ENCODE measurements at regions not wholly inside any gene's neighbourhood (a gene's known extent, or its start where the extent isn't known, plus 50 kb on each side); places are given as distances from the start of the nearest gene placed in this dataset.

DNA sequence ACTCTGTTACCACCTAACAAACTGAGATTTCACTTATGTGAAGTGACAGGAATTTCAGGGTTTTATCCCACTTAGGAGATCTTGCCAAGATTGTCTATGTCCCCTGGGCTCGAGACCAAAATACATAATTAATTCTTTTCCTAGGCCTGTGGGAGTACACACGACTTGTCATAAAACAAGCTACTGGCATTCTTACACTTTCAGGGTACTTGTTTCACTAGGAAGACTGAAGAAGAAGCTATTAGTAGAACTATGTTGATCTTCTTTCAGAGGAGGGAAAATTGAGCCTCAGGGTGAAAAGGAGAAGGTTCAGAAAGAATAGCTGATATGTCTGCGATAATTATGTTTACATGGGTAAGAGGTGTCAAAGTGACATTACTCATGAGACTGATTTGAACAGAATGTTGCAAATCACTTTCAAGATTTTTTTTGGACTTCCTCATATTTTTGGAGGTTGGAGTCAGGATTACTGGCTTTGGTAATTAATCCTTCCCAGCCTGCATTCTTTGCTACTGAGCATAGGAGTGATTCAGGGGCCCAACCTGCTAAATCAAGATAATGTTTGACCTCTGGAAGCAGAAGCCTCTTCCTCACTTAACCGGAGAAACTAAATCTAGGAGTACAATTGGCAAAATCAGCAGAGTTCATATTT, 240.0 kb upstream of the NT5C1B start:
- no peak for TF ChIP-seq RAD21 (CRISPR knock-in tag; conservative IDR thresholded peaks at IDR 0.05 in 1 of 2, IDR thresholded peaks at IDR 0.05 in 1 of 2)
- TF ChIP-seq HDGF (IDR thresholded peaks at IDR 0.05) = no peak
- TF ChIP-seq ZNF174 (CRISPR knock-in tag; IDR thresholded peaks at IDR 0.05) = no peak
- TF ChIP-seq MEF2D (tag; conservative IDR thresholded peaks at IDR 0.05; ENCODE audit: low read depth) = no peak
- TF ChIP-seq, protein P1, sequence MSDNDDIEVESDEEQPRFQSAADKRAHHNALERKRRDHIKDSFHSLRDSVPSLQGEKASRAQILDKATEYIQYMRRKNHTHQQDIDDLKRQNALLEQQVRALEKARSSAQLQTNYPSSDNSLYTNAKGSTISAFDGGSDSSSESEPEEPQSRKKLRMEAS (CRISPR knock-in tag; IDR thresholded peaks at IDR 0.05) = no peak
- no peak for TF ChIP-seq RFX5 (IDR thresholded peaks at IDR 0.05; ENCODE audit: low read depth, low read length)
- no peak for TF ChIP-seq ZNF311 (CRISPR knock-in tag; IDR thresholded peaks at IDR 0.05)
- TF ChIP-seq, protein P2, sequence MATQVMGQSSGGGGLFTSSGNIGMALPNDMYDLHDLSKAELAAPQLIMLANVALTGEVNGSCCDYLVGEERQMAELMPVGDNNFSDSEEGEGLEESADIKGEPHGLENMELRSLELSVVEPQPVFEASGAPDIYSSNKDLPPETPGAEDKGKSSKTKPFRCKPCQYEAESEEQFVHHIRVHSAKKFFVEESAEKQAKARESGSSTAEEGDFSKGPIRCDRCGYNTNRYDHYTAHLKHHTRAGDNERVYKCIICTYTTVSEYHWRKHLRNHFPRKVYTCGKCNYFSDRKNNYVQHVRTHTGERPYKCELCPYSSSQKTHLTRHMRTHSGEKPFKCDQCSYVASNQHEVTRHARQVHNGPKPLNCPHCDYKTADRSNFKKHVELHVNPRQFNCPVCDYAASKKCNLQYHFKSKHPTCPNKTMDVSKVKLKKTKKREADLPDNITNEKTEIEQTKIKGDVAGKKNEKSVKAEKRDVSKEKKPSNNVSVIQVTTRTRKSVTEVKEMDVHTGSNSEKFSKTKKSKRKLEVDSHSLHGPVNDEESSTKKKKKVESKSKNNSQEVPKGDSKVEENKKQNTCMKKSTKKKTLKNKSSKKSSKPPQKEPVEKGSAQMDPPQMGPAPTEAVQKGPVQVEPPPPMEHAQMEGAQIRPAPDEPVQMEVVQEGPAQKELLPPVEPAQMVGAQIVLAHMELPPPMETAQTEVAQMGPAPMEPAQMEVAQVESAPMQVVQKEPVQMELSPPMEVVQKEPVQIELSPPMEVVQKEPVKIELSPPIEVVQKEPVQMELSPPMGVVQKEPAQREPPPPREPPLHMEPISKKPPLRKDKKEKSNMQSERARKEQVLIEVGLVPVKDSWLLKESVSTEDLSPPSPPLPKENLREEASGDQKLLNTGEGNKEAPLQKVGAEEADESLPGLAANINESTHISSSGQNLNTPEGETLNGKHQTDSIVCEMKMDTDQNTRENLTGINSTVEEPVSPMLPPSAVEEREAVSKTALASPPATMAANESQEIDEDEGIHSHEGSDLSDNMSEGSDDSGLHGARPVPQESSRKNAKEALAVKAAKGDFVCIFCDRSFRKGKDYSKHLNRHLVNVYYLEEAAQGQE (IDR thresholded peaks at IDR 0.05; ENCODE audit: borderline replicate concordance) = no peak
- TF ChIP-seq, protein P2 (CRISPR knock-in tag; IDR thresholded peaks at IDR 0.05; ENCODE audit: low read depth) = no peak
- TF ChIP-seq RAD51 (IDR thresholded peaks at IDR 0.05; ENCODE audit: borderline replicate concordance, low read depth) = no peak
